ENCODE measurements at regions not wholly inside any gene's neighbourhood (a gene's known extent, or its start where the extent isn't known, plus 50 kb on each side); places are given as distances from the start of the nearest gene placed in this dataset.

DNA sequence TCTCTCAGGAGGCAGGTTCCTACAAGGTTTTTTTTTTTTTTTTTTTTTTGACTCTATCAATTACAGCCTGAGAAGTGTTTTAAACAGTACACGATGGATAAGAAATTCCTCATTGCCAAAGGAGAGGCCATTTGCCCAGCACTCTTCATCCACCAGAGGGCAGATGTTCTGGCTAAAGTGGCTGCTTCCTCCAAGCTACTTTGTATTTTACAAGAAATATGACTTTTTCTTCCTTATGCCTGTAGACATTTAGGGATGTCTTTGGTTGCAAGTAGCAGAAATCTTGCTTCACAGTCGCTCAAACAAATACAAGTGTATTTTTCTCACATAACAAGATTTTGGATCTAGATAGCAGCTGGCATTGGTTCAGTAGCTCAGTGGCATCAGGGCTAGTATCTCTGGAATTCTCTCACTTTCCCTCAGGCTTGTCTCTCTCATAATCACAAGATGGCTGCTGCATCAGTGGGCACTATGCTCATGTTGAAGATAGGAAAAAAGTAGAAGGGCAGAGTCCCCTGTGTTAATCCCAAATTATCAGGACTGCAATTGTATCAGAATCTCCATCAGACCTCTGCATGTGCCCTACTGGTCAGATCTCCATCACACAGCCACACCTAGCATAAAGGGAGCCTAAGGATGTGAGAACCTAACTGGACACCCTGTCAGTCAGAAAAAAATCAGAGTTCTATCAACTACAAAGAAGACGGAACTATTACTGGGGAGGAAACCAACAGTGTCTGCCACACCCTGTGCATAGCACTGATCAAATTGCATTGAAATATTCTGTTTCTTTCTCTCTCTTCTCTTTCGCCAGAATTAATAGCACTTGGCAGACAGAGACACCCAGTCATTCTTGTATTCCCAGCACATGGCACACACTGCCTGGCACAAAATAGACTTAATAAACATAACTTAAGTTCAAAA, 138.9 kb upstream of the COL8A1 start:
- no peak for DNase-seq

DNA sequence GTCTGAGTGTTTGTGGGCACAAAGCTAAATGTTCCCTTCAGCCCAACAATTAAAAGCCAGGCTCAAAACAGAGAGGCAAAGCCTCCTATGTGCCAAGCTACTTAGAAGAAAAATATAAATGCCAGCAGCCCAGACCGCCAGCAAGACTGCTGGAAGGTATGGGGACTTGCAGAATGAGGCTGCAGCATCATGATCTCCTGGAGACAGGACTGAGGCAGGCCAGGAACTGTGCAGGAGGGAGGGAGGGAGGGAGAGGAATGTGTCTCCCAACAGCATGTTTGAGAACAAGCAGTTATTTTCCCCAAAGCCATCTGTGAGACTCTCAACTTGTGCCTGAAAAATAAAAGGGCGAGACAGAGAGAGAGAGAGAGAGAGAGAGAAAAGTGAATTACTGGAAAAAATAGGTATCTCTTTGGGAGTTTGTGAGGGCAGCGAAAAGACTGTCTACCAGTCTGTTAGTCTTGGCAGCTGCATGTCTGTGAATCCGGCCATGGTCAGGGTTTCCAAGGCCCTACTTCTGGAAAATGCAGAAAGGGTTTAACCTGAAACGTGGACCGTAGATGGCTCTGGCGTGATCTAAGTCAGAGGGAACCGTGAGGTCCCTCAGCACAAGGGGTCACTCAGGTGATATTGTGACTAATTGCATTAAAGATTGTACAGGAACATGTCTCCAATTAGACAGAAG, 139.7 kb upstream of the COL8A1 start:
- DNase-seq: no peak

DNA sequence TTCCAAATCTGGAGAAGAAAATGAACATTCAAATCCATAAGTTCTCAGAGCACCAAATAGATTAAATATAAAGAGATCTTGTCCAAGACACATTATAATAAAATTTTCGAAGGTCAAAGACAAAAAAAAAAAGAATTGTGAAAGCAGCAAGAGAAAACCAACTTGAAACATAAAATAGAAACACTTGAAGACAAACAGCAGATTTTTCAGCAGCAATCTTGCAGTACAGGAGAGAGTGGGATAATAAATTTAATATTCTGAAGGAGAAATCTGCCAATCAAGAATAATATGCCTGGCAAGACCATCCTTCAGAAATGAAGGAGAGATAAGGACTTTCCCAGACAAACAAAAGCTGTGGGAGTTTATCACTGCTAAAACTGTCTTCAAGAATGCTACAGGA, 150.5 kb upstream of the COL8A1 start:
- DNase-seq: no peak

DNA sequence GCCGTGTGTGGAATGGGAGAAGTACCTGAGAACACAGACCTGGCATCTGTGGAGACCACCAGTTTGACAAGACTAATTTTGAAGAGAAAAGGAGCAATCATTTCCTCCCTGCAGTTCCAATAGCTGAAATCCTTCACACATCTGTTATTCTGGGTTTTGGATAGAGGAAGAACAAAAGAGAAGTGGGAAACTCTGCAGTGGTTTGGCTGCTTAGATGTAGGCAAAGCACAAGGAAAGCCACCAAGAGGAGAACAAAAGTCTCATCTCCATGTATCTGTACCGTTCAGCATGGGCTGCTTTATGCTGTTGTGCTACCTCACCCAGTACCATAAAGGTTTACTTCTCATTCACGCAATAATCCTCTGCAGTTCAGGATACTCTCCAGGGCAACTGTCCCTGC, 153.1 kb upstream of the COL8A1 start:
- no peak for DNase-seq

DNA sequence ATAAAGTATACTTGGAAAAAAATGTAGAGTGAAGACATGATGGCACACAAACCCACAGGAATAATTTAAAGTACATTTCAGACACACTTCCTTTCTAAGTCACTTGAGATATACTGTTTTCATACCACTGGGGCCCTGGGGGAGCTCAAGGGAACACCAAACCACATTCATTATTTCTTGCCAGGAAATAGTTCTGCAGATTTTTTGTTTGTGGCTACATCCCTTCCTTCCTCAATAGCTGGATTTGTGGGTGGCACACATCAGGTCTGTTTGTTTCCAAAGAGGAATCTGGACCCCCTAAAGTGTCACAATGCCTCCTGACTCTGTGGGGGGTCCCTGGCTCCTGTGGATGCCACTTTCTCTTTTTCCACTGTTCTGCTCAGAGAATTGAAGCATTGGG, 153.5 kb upstream of the COL8A1 start:
- DNase-seq: no peak

DNA sequence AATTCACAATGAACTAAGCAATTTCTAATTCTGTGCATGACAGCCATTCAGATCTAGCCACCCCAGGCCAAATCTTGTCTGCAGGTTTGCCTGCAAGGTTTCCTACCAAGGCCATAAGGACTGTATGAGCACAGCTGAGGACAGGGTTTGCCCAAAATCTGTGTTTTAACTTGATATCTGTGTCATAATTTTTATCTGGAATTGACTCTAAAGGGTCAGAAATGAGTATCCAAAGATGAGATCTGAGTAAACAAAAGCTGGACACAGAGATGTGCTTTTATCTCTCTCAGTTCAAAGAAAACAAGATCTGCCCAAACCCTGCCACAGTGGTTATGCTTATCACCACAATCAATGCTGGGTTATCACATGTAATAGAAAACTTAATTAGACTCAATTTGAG, 154.6 kb upstream of the COL8A1 start:
- DNase-seq: no peak

DNA sequence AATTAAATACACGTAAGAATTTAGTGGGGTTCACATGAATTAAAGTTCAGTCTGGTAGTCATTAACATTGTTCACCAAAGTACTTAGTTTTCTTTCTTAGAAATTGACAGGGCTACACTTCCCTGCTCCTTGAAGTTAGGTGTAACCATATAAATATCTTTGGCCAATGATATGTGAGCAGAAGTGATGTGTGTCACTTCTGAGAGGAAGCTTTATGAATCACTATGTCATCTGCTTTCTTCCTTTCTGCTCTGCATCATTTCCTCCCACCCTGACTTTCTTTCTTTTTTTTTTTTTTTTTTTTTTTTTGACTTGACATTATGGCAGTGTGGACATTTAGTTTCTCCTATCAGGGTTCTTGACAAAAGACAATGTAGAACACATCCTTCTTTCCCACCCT, 156.2 kb upstream of the COL8A1 start:
- DNase-seq: no peak

DNA sequence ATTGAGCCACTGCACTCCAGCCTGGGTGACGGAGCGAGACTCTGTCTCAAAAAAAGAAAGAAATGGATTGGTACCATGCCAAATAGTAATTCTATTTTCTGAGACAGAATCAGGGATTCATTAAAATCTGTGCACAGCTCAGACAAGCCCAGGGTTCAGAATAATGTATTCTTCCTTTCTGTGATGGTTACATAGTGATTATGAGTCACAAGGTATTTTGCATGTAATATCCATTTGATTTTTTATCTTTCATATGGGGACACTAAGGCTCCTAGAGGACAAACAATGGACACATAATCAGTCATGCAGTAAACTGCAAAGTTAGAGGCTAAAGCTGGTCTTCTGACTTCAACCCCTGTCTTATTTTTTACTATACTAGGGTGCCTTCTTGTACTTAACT, 156.8 kb upstream of the COL8A1 start:
- DNase-seq: no peak

DNA sequence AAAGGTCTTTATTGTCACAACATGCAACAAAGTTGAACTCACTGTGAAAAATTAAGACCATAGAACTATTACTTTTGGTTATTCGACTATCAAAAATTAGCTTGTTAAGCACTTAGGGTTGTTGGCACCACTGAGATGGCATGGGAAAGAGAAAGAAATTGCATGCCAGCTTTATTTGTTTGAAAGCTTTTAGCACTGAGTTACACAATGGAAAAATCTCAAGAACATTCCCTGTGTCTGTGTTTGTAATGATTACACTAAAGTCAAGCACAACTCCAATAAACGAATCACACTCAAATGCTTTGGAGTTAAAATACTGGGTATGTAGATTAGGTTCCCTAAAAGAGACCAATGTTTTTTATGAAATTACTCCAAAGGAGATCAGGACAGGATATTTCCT, 158.6 kb upstream of the COL8A1 start:
- no peak for DNase-seq

DNA sequence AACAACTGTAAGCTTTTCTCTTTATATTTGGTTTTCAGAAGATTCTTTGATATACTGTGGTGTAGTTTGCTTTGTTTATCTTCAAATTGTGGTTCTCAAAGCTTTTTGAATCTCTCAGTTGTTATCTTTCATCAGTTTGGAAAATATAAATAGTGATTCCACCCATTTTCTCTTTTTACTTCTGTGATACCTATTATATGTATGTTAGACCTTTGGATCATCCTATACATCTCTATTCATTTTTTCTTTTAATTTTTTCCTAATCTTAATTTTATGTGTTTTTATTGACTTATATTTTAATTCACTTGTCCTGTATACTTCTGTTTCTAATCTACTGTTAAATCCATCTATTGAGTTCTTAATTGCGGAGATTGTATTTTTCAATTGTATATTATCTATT, 160.7 kb upstream of the COL8A1 start:
- no peak for DNase-seq

DNA sequence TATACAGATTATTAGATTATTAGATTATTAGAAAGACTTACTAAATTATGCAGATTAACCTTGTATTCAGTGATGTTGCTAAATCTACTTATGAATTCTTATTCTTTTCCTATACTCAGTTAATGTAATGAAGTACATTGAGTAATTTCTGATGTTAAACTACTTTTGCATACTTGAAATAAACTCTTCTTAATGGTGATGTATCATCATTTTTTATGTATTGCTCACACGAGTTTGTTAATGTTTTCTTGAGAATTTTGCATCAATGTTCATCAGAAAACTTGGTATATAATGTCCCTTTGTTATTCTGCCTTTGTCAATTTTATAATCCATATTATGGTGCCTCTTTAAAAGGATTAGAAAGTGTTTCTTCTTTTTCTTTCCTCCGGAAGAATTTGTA, 163.2 kb upstream of the COL8A1 start:
- DNase-seq: no peak

DNA sequence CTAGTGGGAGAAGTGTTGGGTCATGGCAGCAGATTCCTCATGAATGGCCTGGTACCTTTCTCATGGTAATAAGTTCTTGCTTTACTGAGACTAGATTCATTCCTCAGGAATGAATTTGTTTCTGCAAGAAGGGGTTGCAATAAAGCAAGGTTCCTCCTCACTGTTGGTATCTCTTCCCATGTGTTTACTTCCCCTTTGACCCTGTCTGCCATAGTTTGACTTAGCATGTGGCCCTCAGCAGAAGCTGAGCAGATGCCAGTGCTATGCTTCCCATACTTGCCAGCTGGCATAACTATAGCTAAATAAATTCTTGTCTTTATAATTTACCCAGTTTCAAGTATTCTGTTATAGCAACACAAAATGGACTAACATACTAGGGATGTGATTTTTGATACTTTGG, 163.6 kb upstream of the COL8A1 start:
- no peak for DNase-seq

DNA sequence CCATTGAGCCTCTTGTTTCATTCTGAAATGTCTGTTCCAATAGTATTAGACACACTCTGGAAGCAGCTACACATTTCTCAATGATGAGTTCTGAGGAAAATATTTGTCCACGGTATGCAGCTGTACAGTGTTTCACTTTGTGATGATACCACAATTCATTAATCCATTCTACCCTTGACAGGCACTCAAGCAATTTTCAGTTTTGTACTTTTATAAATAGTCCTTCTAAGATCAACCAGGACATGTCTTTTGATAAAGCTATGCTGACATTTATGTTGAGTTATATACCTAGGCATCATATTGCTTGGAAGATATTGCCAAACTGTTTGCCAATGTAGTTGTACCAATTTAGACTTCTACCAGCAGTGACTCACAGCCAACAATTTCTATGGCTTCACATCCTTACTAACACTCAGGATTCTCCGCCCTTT, 165.1 kb upstream of the COL8A1 start:
- DNase-seq: no peak

DNA sequence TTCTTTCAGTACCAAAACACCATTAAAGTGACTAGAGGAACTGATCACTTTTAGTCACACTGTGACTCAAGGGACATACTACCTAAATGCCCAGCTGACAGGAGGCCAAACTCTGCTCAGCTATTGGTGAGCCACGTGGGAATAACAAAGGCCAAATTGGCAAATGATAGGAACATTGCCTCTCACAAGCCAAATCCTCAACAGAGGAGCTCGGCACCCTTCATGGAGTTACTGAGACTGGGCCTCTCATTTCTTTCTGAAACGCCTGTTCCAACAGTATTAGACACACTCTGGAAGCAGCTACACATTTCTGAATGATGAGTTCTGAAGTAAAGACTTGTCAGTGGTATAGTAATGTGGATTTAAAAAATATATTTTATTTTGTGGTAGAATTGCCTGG, 166.0 kb upstream of the COL8A1 start:
- no peak for DNase-seq

DNA sequence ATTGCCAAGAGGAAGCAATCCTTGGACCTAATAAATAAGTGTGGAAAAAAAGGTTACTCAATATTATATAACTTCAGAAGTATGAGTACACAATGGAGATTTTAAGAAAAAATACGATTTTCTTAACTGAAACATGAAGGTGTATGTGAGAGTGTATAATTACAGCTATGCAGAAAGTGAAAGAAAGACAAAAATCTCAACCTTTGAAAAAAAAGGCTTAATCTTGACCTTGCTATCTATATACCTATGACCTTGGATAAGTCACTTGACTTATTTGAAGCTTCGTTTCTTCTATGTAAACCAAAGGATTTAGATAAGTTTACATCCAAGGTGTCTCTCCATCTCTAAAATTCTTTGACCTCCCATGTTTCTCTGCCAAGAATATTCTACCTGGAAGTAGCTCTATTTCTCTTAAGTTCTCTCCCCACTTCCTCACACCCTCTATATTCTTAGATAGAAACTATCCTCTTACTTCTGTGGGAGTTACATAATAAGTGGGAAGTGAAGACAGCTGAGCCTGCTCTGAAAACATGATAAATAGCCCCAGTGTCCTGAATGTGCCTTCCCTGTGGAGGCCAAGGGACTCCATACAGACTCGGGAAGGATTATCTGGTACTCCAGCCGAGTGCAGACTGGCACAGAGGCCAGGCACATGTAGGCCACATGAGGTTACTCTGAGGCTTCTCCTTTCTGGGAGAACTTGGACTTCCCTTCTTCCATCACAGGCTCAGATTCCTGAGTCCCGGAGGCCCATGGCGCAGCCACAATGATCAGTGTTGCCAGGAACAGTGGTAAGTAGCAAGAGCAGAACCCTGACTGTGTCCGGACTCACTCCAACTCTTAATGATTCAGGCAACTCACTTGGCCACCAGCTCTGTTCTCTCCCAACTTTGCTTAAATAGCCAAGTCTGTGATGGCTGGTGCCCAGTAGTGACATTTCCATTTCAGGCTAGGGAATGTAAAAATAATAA, 166.8 kb upstream of the COL8A1 start:
- no peak for DNase-seq

DNA sequence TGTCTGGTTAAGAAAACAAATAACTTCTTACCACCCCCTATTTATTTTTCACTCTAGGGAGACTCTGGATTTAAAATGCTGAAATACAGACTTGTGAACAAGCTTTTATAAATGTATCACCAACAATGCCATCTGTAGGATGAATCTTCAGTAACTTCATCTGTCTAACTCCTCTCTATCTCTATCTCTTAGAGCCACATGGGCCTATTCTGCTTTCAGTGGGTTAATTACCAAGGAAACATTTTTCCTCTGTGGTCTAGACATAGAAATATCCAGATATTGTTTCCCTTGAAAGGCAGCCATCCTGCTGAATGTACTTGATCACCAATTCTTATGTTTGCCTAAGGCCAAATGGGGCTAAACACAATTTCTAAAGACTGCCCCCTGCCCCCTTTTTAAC, 167.6 kb upstream of the COL8A1 start:
- DNase-seq: no peak

DNA sequence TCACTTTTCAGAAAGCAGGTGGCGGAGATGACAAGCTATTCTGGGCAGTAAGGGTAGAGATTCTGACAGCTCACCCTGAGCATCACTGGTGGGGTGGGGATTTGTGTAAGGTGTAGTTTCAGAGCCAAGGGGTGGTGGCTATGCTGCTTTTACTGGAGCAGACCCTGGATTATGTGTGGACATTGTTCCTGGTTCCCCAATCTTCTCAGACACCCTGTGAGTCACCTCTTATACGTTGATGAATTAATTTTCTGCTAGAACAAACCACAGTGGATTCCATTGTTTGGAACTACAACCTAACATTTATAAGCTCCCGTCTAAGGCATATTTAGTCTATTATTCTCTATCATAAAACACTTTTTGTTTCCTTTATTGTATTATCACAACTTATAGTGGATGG, 169.5 kb upstream of the COL8A1 start:
- DNase-seq: no peak

DNA sequence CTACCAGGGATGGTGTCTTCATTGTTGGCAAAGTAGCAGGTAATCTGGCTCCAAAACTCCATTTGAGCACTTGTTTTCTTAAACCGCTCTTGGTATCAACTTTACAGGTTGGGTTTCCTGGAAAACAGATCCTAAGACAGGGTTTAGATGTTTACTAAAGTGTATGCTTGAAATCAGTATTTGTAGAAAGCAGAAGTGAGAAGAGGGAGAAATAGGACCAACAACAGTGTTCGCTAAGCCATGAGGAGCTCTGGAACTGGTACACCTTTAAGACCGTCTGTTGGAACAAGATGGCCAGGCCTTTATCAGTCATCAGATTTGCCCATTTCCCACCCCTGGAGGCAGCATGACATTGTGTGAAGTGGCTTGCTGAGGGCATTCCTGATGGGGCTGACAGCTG, 171.0 kb upstream of the COL8A1 start:
- DNase-seq: no peak

DNA sequence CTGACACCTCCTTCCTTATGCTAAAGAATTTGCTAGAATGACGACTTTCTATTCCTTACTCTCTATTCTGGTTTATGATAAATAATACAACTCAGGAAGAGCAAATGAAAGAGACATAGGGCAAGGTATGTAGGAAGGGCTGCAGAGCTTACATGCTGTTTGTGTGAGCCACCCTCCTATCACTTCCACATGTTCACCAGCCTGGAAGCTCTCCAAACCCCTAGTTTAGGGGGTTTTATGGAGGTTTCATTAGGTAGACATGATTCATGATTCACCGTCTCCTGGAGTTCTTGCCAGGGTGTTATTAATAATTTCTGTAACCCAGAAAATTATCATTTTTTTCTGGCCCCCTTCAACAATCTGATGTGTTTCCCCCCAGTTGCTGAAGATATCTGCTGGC, 172.1 kb upstream of the COL8A1 start:
- DNase-seq: no peak

DNA sequence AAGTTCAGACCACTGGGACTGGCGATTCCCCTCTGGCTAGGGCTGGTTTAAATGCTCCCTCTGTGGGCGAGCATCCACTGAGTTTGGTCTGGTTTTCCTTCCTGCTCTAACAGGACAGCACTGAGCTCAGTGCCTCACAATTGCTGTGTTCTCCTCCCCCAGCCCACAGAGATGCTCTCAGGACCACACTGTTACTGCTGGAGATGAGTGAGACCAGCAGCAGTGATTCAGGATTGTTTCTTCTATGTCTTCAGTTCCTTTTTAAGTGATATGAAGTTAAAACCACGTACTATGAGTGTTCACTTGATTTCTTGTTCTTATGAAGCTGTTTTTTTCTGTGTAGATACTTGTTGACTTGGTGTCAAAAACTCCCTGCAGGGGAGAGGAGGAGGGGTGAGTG, 180.4 kb upstream of the COL8A1 start:
- no peak for DNase-seq

DNA sequence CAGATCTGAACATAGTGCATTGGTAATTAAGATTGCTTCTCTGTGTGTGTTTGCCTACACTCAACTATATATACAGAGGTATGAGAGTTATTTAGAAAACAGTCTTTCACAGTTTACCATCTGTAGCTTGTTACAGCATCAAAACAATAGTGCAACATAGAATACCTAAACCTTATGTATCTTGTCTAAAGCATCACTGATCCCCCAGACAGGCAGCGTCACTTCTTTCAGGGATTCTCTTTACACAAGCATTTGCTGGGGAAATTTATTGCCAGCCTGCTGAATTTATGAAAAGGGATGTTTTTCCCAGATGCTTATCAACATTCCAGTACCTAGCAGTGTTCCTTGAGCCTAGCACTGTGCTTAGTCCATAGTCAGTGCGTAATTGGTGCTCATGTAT, 195.8 kb upstream of the COL8A1 start:
- DNase-seq: no peak

DNA sequence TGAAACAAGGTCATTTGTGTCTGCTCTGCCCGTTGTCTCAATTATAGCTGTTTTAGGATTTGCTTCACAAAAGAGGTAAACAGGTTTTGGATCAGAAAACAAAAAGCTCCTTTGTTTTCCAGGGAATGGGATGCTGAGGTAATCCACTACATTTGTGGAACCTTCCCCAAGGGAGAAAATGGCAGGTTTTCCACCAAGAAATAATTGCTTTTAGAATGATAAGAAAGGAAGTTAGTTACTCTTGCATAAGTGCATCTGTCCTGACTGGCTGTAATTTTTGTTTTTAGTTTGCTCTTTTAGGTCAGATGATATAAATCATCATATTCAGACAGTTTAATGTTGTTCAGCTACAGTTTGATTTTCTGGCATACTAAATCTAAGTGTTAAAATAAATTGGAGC, 198.5 kb upstream of the COL8A1 start:
- DNase-seq: no peak

DNA sequence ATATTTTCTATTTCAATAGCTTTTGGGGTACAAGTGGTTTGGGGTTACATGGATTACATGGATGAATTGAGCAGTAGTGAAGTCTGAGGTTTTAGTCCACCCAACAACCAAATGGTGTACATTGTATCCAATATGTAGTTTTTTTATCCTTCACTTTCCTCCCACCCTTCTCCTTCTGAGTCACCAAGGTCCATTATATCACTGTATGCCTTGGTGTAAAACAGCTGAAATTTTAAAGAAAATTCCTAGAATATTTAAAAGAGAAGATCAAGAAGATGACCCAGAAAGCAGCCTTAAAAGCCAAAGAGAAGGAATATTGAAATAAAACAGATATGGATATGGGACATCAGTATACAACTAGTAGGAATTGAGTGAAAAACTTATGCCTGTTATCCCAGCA, 204.2 kb upstream of the COL8A1 start:
- DNase-seq: no peak

All from stimulated activated CD4-positive, alpha-beta T cell treated with anti-CD3 and anti-CD28 coated beads, Interleukin-2, amount 100 ng/mL, for 48 hours (primary cell).